ENCODE measurements at regions not wholly inside any gene's neighbourhood (a gene's known extent, or its start where the extent isn't known, plus 50 kb on each side); places are given as distances from the start of the nearest gene placed in this dataset.

DNA sequence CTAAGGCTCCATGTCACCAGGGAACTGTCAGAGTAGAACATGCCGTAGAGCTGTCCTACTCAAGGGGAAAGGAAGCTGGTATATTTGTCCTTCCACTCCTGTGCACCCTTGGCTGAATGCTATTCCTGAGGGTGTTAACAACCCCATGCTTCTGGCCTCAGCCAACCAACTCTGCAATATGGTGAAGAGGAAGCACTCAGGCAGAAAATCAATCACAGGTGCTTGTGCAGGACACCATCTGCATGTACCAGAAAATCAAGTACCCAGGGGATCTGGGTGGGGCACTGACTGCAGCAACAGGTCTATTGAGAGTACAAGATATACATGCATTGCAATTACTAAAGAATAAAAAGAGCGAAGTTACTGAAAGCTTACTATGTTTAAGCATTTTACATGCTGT lies 51.4 kb upstream of the NEK6 start:
- H3K4me3 ChIP-seq (ENCODE audit: low read depth in 1 of 5, low read length in 5 of 5) = no peak overlapping the region
- H3K4me1 ChIP-seq (ENCODE audit: control insufficient read depth in 5 of 5, insufficient read depth in 5 of 5, low read length in 5 of 5) = peaks cover 0 to 15% (median 5%) of the 10 kb centered on the region in 5 donors
- H3K36me3 ChIP-seq (ENCODE audit: control insufficient read depth in 5 of 5, insufficient read depth in 5 of 5, low read length in 5 of 5) = no peaks in the 10 kb centered on the region
- no peaks in the 10 kb centered on the region for H3K27me3 ChIP-seq (ENCODE audit: control insufficient read depth in 5 of 5, insufficient read depth in 4 of 5, low read length in 5 of 5)
- no peak overlapping the region for H3K27ac ChIP-seq (ENCODE audit: low read depth, low read length)
- no peaks in the 10 kb centered on the region for H3K9me3 ChIP-seq (ENCODE audit: control insufficient read depth in 5 of 5, low read length in 5 of 5)
- H3K9ac ChIP-seq (ENCODE audit: low read length in 5 of 5) = no peak overlapping the region
